RPMI7951 (cell line): ENCODE measurements at regions not wholly inside any gene's neighbourhood (a gene's known extent, or its start where the extent isn't known, plus 50 kb on each side); places are given as distances from the start of the nearest gene placed in this dataset.

Experiments used
- DNase-seq: peaks from one replicate; pipeline ENCODE4 v3.0.0-alpha.2; 2012; ENCODE audit warnings: low read depth

DNA sequence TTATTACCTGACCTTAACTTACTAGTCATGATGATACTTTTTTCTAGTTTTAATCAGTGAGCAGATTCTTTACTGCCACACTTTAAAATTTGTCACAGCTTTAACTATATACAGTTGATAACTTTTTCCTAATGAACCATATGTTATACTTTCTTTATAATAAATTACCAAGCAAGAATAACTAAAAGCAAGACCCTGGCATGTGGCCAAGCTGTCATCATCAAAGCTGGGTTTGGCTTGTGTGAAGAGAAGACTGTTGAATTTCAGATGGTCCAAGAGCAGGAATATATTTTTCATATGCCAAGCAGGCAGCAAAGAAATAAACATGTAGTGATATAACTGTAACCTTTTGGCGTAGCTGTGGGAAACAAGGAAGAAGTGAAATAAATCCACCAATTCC lies 93.5 kb downstream of the PUS7L start:
- DNase-seq: no peak

- DNase-seq: peak; percentile 0
These were observed 95.9 kb downstream of the PUS7L start for GRCh38 chr12:43662736-43663135.

DNA sequence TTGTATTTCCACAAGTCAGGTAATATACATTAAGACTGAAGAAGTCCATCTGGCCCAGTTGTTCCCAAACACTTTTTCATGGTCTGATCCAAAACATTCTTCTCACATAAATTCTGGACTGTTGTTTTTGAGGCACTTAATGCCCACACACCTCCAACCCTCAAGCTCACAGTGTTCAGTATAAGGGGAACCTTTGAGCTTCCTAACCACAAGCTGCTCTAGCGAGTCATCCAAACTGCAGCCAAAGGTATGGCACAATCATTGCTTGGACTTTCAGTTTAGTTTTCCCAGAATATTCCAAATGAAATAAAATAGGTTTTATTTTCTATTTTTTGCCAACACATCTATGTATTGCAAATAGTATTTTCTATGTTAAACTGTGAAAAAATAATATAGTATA lies 103.0 kb downstream of the PUS7L start:
- peak; percentile 2 for DNase-seq

- DNase-seq: no peak
These were observed 101.9 kb upstream of the ADAMTS20 start for GRCh38 chr12:43653917-43654316.

DNA sequence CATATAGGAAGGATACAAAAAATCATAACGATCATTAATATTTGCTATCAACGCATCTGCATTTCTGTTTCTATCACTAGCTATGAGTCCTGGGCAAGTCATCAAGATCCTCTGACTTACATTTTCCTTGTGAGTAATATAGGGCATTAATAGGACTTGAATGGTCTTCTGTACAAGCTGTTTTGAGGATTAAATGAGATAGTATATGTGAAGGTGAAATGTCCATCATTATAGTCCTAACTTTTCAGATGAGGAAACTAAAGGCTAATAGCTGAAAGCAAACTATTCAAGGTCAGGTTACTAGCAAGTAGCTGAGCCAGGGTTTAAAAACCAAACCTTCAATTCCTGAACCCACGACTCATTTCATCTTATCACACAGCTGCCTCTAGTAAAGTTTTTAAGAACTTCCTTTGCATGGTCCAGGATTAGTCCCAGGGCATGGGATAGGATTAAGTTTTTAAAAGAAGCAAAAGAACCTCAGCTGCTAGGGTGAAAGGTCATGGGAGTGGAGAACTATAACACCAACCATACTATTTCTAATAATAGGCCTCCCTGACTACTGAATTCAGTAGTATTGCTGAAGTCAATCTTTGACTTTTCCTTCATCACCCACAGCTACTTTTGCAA lies 101.4 kb upstream of the ADAMTS20 start:
- DNase-seq: no peak

- DNase-seq: no peak
These were observed 96.6 kb upstream of the ADAMTS20 start for GRCh38 chr12:43648636-43649035.

DNA sequence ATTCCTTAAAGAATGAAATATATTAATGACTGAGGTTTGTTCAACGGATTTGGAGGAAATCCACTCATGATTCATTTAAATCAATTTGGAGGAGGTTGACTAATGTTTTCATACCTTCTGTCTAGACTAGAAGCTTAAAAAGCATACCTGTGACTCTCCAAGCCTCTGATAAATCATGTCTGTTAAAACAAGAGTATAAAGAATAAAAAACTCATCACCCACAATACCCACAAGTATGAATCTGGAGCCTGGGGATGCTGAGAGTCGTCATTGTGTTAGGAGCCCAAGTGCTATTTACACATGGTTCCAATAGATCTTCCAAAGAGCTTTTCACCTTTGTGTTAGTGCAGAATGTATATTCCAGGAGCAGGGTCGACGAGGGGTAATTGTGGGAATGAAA lies 86.8 kb upstream of the ADAMTS20 start:
- DNase-seq: no peak

DNA sequence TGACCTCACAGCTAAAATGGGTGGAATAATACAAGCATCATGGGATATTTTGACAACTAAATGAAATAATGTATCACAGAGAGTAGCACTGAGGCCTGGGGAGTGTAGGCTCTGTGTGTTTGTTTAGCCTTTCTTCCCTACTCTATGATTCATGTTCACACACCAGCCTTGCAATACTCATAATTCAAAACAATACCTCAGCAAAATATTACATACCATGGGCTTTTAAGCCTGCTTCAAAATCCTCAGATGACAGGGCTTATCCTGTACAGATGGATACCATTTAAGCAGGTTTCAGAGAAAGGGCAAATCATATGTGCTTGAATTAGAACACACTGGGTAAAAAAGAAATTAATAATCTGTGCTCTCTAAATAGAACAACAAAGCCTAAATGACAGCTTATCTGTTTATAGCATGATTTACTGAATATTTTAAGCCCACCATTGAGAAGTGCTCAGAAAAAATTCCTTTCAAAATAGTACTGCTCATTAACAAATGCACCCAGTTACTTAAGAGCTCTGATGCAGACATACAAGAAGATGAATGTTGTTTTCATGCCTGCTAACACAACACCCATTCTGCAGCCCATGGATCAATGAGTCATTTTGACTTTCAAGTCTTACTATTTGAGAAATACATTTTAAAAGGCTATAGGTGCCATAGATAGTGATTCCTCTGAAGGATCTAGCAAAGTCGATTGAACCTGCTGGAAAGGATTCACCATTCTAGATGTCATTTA lies 84.9 kb upstream of the ADAMTS20 start:
- no peak for DNase-seq

- no peak for DNase-seq
These were observed 69.3 kb upstream of the ADAMTS20 start for GRCh38 chr12:43621262-43621661.

DNA sequence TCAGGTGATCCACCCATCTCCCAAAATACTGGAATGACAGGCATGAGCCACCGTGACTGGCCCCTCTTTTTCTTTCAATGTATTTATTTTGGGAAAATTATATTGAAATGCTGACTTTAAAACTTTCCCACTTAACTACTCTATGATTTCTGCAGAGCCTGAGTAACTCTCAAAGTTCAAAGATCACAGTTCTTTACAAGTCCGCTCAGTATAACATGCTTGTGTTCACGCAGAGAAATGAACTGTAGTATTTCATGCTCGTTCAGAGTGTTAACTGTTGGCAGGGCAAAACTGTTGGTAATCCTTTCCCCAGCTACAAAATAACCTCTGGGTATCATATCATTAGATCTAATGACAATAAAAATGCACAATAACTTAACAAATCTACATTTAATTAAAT lies 50.7 kb upstream of the ADAMTS20 start:
- no peak for DNase-seq
